ENCODE measurements at regions not wholly inside any gene's neighbourhood (a gene's known extent, or its start where the extent isn't known, plus 50 kb on each side); places are given as distances from the start of the nearest gene placed in this dataset.

DNA sequence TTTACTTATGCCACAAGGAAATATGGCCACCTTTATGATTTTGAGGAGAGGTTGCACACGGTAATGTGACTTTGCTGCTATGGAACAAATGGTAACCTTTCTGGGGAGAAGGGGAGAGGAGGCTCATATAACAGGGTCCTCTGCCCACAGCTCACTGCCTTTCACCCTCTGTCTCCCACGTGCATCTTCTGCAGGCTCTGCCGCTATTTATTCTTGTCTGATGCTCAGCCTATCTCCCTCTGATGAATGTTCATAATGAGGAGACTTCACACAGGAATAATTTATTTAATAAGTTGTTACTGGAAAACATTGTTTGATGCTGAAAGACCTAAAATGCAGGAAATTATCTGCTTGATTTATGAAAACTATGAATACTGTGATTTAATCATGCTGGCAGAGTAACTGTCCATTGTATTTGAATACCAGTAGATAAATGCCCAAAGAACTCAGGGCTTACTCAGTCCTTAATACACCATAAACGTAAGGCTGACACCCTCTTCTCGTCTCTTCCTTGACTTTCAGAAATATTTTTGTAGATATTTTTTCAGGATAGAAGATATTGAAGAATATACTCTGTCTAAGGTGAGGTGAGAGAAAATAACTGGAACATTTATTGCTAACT lies 721.1 kb downstream of the QKI start:
- Histone ChIP-seq H3K9me2 (replicated peaks; ENCODE audit: control insufficient read depth, low read length) (no peaks in the 10 kb centered on the region), H3K4me1 (ENCODE audit: control insufficient read depth, low read length) (no peaks in the 10 kb centered on the region), H3K4me2 (ENCODE audit: low read length) (no peak overlapping the region), H3K27ac (ENCODE audit: low read depth, low read length) (no peak overlapping the region), H3K27me3 (ENCODE audit: control insufficient read depth, low read length) (no peaks in the 10 kb centered on the region), H3K36me3 (ENCODE audit: control insufficient read depth, low read length) (no peaks in the 10 kb centered on the region), H3F3A (ENCODE audit: control insufficient read depth, insufficient read depth) (no peaks in the 10 kb centered on the region), H3K4me3 (ENCODE audit: low read length) (no peak overlapping the region), H3K9me3 (ENCODE audit: control insufficient read depth, insufficient read depth, low read length) (no peaks in the 10 kb centered on the region), H4K20me1 (ENCODE audit: control insufficient read depth, insufficient read depth, low read depth, low read length) (no peaks in the 10 kb centered on the region), H3K79me2 (ENCODE audit: control insufficient read depth, low read length) (no peaks in the 10 kb centered on the region)
- TF ChIP-seq, protein P1, sequence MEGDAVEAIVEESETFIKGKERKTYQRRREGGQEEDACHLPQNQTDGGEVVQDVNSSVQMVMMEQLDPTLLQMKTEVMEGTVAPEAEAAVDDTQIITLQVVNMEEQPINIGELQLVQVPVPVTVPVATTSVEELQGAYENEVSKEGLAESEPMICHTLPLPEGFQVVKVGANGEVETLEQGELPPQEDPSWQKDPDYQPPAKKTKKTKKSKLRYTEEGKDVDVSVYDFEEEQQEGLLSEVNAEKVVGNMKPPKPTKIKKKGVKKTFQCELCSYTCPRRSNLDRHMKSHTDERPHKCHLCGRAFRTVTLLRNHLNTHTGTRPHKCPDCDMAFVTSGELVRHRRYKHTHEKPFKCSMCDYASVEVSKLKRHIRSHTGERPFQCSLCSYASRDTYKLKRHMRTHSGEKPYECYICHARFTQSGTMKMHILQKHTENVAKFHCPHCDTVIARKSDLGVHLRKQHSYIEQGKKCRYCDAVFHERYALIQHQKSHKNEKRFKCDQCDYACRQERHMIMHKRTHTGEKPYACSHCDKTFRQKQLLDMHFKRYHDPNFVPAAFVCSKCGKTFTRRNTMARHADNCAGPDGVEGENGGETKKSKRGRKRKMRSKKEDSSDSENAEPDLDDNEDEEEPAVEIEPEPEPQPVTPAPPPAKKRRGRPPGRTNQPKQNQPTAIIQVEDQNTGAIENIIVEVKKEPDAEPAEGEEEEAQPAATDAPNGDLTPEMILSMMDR (IDR thresholded peaks at IDR 0.05; ENCODE audit: low read depth, low read length, poor library complexity, severe bottlenecking) = no peak
- TF ChIP-seq EZH2phosphoT487 (IDR thresholded peaks at IDR 0.05; ENCODE audit: borderline replicate concordance, low read length) = no peak

DNA sequence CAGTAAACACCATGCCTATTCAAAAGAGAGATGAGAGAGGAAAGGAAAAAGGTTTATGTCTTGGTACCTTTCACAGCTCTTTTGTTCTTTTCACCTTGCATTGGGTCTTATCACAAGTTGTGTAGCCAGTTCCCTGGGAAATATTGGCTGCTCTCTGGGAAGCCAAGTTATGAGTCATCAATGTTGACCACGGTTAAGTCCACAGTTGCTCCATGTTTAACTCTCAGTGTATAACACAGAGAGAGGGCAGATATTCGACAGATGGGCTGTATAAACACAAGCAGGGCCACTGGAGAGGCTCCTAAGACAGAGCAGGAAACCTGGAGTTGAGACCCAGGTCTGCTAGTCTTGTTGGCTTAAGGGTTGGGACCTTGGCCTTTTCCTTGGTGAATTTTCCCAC lies 718.6 kb downstream of the QKI start:
- H4K20me1 ChIP-seq (ENCODE audit: control insufficient read depth, insufficient read depth, low read depth, low read length) = no peaks in the 10 kb centered on the region
- no peak overlapping the region for H3K4me2 ChIP-seq (ENCODE audit: low read length)
- H3K9me3 ChIP-seq (ENCODE audit: control insufficient read depth, insufficient read depth, low read length) = no peaks in the 10 kb centered on the region
- no peak overlapping the region for H3K27ac ChIP-seq (ENCODE audit: low read depth, low read length)
- H3K4me3 ChIP-seq (ENCODE audit: low read length) = no peak overlapping the region
- no peaks in the 10 kb centered on the region for H3K9me2 ChIP-seq (replicated peaks; ENCODE audit: control insufficient read depth, low read length)
- H3K27me3 ChIP-seq (ENCODE audit: control insufficient read depth, low read length) = no peaks in the 10 kb centered on the region
- no peaks in the 10 kb centered on the region for H3K79me2 ChIP-seq (ENCODE audit: control insufficient read depth, low read length)
- no peaks in the 10 kb centered on the region for H3K4me1 ChIP-seq (ENCODE audit: control insufficient read depth, low read length)
- TF ChIP-seq EZH2phosphoT487 (IDR thresholded peaks at IDR 0.05; ENCODE audit: borderline replicate concordance, low read length) = no peak
- TF ChIP-seq, protein P1 (IDR thresholded peaks at IDR 0.05; ENCODE audit: low read depth, low read length, poor library complexity, severe bottlenecking) = no peak
- H3F3A ChIP-seq (ENCODE audit: control insufficient read depth, insufficient read depth) = no peaks in the 10 kb centered on the region
- no peaks in the 10 kb centered on the region for H3K36me3 ChIP-seq (ENCODE audit: control insufficient read depth, low read length)

DNA sequence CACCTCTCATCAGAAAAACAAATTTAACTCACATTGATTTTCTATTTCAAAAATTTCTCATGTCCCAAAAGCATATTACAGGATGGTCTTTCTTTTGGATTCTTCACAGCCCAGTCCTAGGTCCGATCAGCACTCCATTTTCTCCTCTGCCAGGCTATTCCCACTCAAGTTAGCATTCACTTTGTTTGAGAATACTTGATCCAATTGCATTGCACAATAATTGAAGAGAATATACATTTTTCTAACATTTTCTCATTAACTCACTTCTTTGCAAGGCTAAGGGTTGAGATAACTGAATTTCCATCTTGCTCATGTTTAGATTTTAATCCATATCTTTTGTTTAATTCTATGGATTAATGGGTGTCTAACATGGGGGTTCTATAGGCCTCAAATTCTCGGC lies 716.1 kb downstream of the QKI start:
- no peak overlapping the region for H3K27ac ChIP-seq (ENCODE audit: low read depth, low read length)
- H3K4me3 ChIP-seq (ENCODE audit: low read length) = no peak overlapping the region
- TF ChIP-seq EZH2phosphoT487 (IDR thresholded peaks at IDR 0.05; ENCODE audit: borderline replicate concordance, low read length) = no peak
- TF ChIP-seq, protein P1 (IDR thresholded peaks at IDR 0.05; ENCODE audit: low read depth, low read length, poor library complexity, severe bottlenecking) = no peak
- H3K9me2 ChIP-seq (replicated peaks; ENCODE audit: control insufficient read depth, low read length) = no peaks in the 10 kb centered on the region
- no peaks in the 10 kb centered on the region for H3K79me2 ChIP-seq (ENCODE audit: control insufficient read depth, low read length)
- H3K36me3 ChIP-seq (ENCODE audit: control insufficient read depth, low read length) = no peaks in the 10 kb centered on the region
- no peaks in the 10 kb centered on the region for H3F3A ChIP-seq (ENCODE audit: control insufficient read depth, insufficient read depth)
- no peaks in the 10 kb centered on the region for H3K27me3 ChIP-seq (ENCODE audit: control insufficient read depth, low read length)
- no peaks in the 10 kb centered on the region for H4K20me1 ChIP-seq (ENCODE audit: control insufficient read depth, insufficient read depth, low read depth, low read length)
- H3K9me3 ChIP-seq (ENCODE audit: control insufficient read depth, insufficient read depth, low read length) = no peaks in the 10 kb centered on the region
- H3K4me2 ChIP-seq (ENCODE audit: low read length) = no peak overlapping the region
- H3K4me1 ChIP-seq (ENCODE audit: control insufficient read depth, low read length) = no peaks in the 10 kb centered on the region
